ENCODE measurements at regions not wholly inside any gene's neighbourhood (a gene's known extent, or its start where the extent isn't known, plus 50 kb on each side); places are given as distances from the start of the nearest gene placed in this dataset.
"Not testable (repeated sequence)": the region's sequence is repeated elsewhere in the genome, so short reads cannot be mapped to it uniquely, and the experiment has no call there.

- intact Hi-C loops (cut with micrococcal nuclease; ENCODE audit: unreplicated experiment) (no loop called here), in situ Hi-C loops (cut with HindIII; ENCODE audit: low pct_unique_long_range_greater_than_20kb, low sequenced_read_pairs) (no loop called here)
- Histone ChIP-seq H3K36me3 (ENCODE audit: control insufficient read depth, insufficient read depth, low read length) (no peaks in the 10 kb centered on the region), H3K4me3 (ENCODE audit: low read depth in 2 of 2, low read length in 2 of 2) (no peak overlapping the region), H3K4me1 (ENCODE audit: control insufficient read depth, insufficient read depth, low read length) (no peaks in the 10 kb centered on the region), H3K27me3 (ENCODE audit: control insufficient read depth, insufficient read depth, low read length) (peaks cover 7% of the 10 kb centered on the region; the same call in 1 of the 2 replicates), H3K9me3 (ENCODE audit: control insufficient read depth, insufficient read depth, low read depth, low read length) (no peaks in the 10 kb centered on the region), H3K27ac (ENCODE audit: low read length) (no peak overlapping the region)
- ATAC-seq = no peak
- ChIA-PET POLR2A (interaction anchor here (0.6 kb wide), 1 partner anchor 48 kb away, joined by 3 read pairs; no protein-coding TSS in a partner anchor), CTCF (no interaction called here)
- no peak for TF ChIP-seq POLR2AphosphoS5 (IDR thresholded peaks at IDR 0.05; ENCODE audit: low read depth, low read length)
- no peak for TF ChIP-seq TCF7L2 (IDR thresholded peaks at IDR 0.05; ENCODE audit: low read depth, low read length)
- TF ChIP-seq SIN3A (IDR thresholded peaks at IDR 0.05; ENCODE audit: borderline replicate concordance, insufficient read depth, low read depth, low read length) = no peak
- BruUV-seq (replicated peaks) = no TSS peak
- DNase-seq (ENCODE audit: low read depth, low spot score) = no peak
Measured at GRCh38 chr11:13189561-13190426, 87.8 kb upstream of the BMAL1 start.

GRCh38 chr11:13193613-13194012, 84.0 kb upstream of the BMAL1 start:
- no peak overlapping the region for H3K4me3 ChIP-seq (ENCODE audit: low read depth in 2 of 2, low read length in 2 of 2)
- ChIA-PET POLR2A (no interaction called here), CTCF (no interaction called here)
- in situ Hi-C loops (cut with HindIII; ENCODE audit: low pct_unique_long_range_greater_than_20kb, low sequenced_read_pairs) (no loop called here), intact Hi-C loops (cut with micrococcal nuclease; ENCODE audit: unreplicated experiment) (no loop called here)
- DNase-seq (ENCODE audit: low read depth, low spot score) (no peak), ATAC-seq (no peak)
- H3K9me3 ChIP-seq (ENCODE audit: control insufficient read depth, insufficient read depth, low read depth, low read length) = peaks cover 5% of the 10 kb centered on the region; the same call in 1 of the 2 replicates
- H3K4me1 ChIP-seq (ENCODE audit: control insufficient read depth, insufficient read depth, low read length) = no peaks in the 10 kb centered on the region
- no peak overlapping the region for H3K27ac ChIP-seq (ENCODE audit: low read length)
- H3K27me3 ChIP-seq (ENCODE audit: control insufficient read depth, insufficient read depth, low read length) = peaks cover 7% of the 10 kb centered on the region; the same call in 1 of the 2 replicates
- TF ChIP-seq CTCF (IDR thresholded peaks at IDR 0.05) (no peak), POLR2AphosphoS5 (IDR thresholded peaks at IDR 0.05; ENCODE audit: low read depth, low read length) (no peak), SIN3A (IDR thresholded peaks at IDR 0.05; ENCODE audit: borderline replicate concordance, insufficient read depth, low read depth, low read length) (no peak), TCF7L2 (IDR thresholded peaks at IDR 0.05; ENCODE audit: low read depth, low read length) (no peak), REST (IDR thresholded peaks at IDR 0.05; ENCODE audit: insufficient read depth in 1 of 2, low read depth in 2 of 2, low read length in 1 of 2) (no peak)
- no peaks in the 10 kb centered on the region for H3K36me3 ChIP-seq (ENCODE audit: control insufficient read depth, insufficient read depth, low read length)
- BruUV-seq (replicated peaks) = no TSS peak

GRCh38 chr11:13197374-13197773, 80.2 kb upstream of the BMAL1 start:
- H3K36me3 ChIP-seq (ENCODE audit: control insufficient read depth, insufficient read depth, low read length); H3K4me1 ChIP-seq (ENCODE audit: control insufficient read depth, insufficient read depth, low read length); intact Hi-C loops (cut with micrococcal nuclease; ENCODE audit: unreplicated experiment); H3K9me3 ChIP-seq (ENCODE audit: control insufficient read depth, insufficient read depth, low read depth, low read length); POLR2A ChIA-PET; BruUV-seq (replicated peaks); H3K4me3 ChIP-seq (ENCODE audit: low read depth in 2 of 2, low read length in 2 of 2); ATAC-seq; CTCF ChIA-PET; H3K27me3 ChIP-seq (ENCODE audit: control insufficient read depth, insufficient read depth, low read length); DNase-seq (ENCODE audit: low read depth, low spot score); in situ Hi-C loops (cut with HindIII; ENCODE audit: low pct_unique_long_range_greater_than_20kb, low sequenced_read_pairs); H3K27ac ChIP-seq (ENCODE audit: low read length): not testable (repeated sequence)

All from Panc1 (cell line).